ENCODE measurements at regions not wholly inside any gene's neighbourhood (a gene's known extent, or its start where the extent isn't known, plus 50 kb on each side); places are given as distances from the start of the nearest gene placed in this dataset.

- FAIRE-seq: no peak
- no peak for TF ChIP-seq CTCF (IDR thresholded peaks at IDR 0.05; ENCODE audit: insufficient read depth, missing control alignments)
- no peak for DNase-seq (ENCODE audit: insufficient read length, low spot score)
Observed at GRCh38 chr3:64802460-64802859, 114.7 kb upstream of the ADAMTS9 start.

GRCh38 chr3:64801856-64802255 is 114.1 kb upstream of the ADAMTS9 start:
- no peak for FAIRE-seq
- no peak for TF ChIP-seq CTCF (IDR thresholded peaks at IDR 0.05; ENCODE audit: insufficient read depth, missing control alignments)

GRCh38 chr3:64799606-64800005 is 111.8 kb upstream of the ADAMTS9 start:
- no peak for TF ChIP-seq CTCF (IDR thresholded peaks at IDR 0.05; ENCODE audit: insufficient read depth, missing control alignments)
- FAIRE-seq (no peak), DNase-seq (ENCODE audit: insufficient read length, low spot score) (no peak)

More at GRCh38 chr3:64801856-64802255, 114.1 kb upstream of the ADAMTS9 start:
- no peak for DNase-seq (ENCODE audit: insufficient read length, low spot score)

- TF ChIP-seq CTCF (IDR thresholded peaks at IDR 0.05; ENCODE audit: insufficient read depth, missing control alignments): no peak
- FAIRE-seq (no peak), DNase-seq (ENCODE audit: insufficient read length, low spot score) (no peak)
Observed at GRCh38 chr3:64798316-64798715, 110.5 kb upstream of the ADAMTS9 start.

- no peak for FAIRE-seq
- no peak for TF ChIP-seq CTCF (IDR thresholded peaks at IDR 0.05; ENCODE audit: insufficient read depth, missing control alignments)
- no peak for DNase-seq (ENCODE audit: insufficient read length, low spot score)
Observed at GRCh38 chr3:64796607-64797399, 109.0 kb upstream of the ADAMTS9 start.

GRCh38 chr3:64792445-64792844 is 104.6 kb upstream of the ADAMTS9 start:
- FAIRE-seq: no peak
- DNase-seq (ENCODE audit: insufficient read length, low spot score): no peak
- TF ChIP-seq CTCF (IDR thresholded peaks at IDR 0.05; ENCODE audit: insufficient read depth, missing control alignments): no peak

GRCh38 chr3:64789111-64789510 is 101.3 kb upstream of the ADAMTS9 start:
- DNase-seq (ENCODE audit: insufficient read length, low spot score) (no peak), FAIRE-seq (no peak)
- TF ChIP-seq CTCF (IDR thresholded peaks at IDR 0.05; ENCODE audit: insufficient read depth, missing control alignments): no peak

Data from D721Med (cell line).